ENCODE measurements at regions not wholly inside any gene's neighbourhood (a gene's known extent, or its start where the extent isn't known, plus 50 kb on each side); places are given as distances from the start of the nearest gene placed in this dataset.

- DNase-seq, result no peak
Observed at GRCh38 chr15:36313736-36314280, 265.6 kb upstream of the CDIN1 start.

- DNase-seq, result no peak
Observed at GRCh38 chr15:36315649-36316048, 263.8 kb upstream of the CDIN1 start.

GRCh38 chr15:36323615-36324014 is 255.8 kb upstream of the CDIN1 start:
- DNase-seq, result no peak

- no peak for DNase-seq
Observed at GRCh38 chr15:36325206-36325605, 254.2 kb upstream of the CDIN1 start.

DNA sequence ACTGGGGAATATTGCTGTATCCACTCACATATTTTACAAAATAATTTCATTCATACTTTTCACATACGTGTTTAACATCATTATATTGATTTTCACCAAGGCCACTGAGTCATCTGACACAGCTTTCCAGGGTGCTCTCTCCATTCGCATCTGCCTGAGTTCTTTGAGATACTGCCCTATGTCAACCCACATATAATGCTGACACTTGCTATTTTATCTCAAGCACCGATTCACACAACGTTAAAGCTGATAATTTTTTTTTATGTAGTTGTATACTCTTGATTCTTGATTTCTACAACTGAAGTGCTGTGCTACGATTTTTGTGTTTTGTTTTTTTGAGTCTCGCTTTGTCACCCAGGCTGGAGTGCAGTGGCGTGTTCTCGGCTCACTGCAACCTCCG is 249.8 kb upstream of the CDIN1 start:
- no peak for DNase-seq

GRCh38 chr15:36330598-36330997 is 248.8 kb upstream of the CDIN1 start:
- no peak for DNase-seq

DNA sequence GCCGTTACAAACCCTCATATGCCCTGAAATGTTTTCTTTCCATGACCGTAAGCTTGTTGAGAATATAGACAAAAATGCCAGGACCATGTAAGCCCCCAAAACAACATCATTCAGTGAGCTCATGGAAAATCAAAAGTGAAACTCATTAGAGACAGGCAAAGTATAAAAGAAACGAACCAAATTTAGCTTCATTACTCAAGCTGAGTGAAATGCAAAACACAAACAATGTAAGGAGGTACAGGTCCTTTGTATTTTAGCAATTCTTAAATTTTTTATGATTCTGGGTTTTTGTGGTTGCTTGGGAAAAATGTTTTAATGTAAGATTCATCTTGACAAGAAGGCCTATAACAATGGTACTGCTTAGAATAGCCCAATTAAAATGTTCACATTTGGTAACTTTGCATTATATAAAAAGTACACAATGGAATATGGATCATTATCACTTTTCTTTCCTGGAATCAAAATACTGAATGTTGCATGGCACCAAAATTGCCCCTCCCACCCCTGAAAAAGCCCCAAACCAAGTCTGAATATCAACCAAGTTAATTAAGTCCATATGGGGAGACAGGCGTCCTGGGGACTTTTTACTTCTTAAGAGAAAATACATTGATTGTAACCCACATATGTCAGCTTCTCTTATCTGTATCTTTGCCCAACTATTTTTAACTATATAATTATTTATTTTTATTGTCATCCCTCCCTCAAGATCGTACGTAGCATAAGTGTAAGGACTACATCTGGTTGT is 247.7 kb upstream of the CDIN1 start:
- DNase-seq, result no peak

DNA sequence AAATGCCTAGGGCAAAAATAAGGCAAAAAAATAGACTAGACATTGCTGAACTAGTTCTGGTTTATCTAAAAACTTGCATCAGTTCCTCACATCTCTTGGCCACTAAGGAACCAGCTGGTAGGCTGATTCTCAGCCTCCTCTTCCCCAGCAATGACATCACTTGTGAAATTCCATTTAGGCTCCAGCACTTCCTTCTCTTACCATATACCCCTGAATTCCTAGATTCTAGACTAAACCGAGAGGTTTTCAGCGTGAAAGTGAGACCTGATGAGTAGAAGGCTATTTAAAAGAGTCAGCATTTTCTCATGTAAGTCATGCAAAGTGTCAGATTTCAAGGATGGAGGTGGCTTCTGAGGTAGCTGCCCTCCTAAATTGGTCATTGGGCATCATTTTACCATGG is 247.1 kb upstream of the CDIN1 start:
- no peak for DNase-seq

GRCh38 chr15:36332896-36333295 is 246.5 kb upstream of the CDIN1 start:
- no peak for DNase-seq

- no peak for DNase-seq
Observed at GRCh38 chr15:36334059-36334458, 245.4 kb upstream of the CDIN1 start.

DNA sequence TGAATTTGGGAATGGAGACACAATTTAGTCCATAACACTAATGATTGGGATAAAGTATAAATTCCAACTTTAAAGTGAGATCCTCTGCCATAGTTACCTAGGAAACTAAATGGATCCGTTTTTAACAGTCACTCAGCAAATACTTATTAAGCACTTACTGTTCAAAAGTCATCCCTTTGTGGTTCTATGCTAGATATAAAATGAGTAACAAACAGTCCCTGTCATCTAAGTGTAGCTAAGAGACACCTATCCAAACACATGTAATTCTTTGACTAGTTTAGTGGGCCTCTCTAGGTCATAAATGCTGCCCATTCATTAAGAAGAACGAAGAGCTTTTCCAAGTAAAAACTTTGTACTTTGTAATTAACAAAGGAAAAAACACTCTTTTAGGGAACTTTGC is 244.2 kb upstream of the CDIN1 start:
- no peak for DNase-seq

DNA sequence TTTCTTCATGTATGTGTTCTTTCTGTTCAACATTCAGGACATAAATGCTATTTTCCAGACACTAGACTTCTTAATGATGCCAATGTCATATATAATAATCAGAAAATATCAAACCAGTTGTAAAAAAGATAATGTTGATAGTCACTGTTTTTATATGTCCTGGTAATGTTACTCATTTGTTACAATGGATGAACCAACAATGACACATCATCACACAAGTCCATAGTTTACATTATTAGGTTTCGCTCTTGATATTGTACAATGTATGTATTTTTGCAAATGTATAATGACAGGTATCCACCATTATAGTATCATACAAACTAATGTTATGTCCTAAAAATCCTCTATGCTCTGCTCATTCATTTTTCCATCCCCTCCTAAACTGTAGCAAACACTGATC is 243.8 kb upstream of the CDIN1 start:
- no peak for DNase-seq

DNA sequence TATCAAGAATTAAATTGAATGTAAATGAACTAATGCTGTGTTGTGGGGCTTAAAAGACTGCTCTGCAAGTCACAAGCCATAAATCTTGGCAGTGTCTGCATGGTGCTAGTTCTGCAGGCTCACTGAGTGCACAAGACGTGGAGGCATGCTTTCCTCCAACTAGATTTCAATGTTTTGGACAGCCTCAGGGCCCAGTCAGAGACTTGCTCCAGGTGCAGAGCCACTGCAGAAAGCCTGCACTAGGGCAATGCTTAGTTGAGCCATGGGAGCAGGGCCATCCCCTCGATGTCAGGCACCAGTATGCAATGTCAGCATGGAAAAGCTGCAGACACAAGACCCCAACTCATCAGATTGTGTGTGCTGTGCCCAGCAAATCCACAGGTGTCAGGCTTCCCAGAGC is 234.5 kb upstream of the CDIN1 start:
- DNase-seq, result no peak

- DNase-seq, result no peak
Observed at GRCh38 chr15:36347272-36347858, 232.1 kb upstream of the CDIN1 start.

DNA sequence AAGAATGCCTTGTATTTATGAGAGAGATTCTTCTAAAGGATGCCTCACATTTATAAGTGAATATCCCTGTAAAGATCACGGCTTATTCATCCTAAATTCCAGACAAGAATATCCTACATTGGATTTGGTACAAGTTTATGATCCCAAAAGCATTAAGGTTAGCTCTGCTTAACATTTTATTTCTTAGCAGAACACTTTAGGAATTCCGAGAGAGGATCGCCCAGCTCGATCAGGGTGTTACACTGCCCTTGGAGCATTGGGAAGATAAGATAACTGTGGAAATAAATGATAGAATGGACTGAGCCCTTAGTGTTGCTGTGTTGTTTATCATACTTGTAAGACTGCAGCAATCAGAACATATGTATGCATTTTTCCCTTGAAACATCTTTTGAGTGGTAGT is 223.0 kb upstream of the CDIN1 start:
- DNase-seq, result no peak

- no peak for DNase-seq
Observed at GRCh38 chr15:36356978-36357601, 222.3 kb upstream of the CDIN1 start.

GRCh38 chr15:36358094-36358493 is 221.3 kb upstream of the CDIN1 start:
- DNase-seq, result no peak

GRCh38 chr15:36358523-36358922 is 220.9 kb upstream of the CDIN1 start:
- DNase-seq, result no peak

DNA sequence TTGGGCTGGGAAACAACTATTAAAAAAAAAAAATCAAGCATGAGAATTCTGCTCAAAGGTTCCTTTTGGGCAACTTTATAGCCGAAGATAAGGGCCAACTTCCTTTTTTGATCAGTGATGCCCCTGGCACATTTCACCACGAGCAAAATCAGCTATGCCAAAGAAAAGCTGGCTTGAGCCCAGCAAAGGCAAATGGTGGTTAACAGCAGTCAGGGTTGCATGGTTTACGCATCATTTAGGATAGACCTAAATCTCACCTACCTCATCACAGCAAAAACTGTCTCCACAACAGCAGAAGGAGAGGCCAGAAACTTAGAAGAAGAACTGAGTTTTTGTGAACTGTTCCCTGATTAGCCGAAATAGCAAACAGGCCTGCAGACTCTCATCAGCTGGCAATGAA is 220.1 kb upstream of the CDIN1 start:
- DNase-seq, result no peak

DNA sequence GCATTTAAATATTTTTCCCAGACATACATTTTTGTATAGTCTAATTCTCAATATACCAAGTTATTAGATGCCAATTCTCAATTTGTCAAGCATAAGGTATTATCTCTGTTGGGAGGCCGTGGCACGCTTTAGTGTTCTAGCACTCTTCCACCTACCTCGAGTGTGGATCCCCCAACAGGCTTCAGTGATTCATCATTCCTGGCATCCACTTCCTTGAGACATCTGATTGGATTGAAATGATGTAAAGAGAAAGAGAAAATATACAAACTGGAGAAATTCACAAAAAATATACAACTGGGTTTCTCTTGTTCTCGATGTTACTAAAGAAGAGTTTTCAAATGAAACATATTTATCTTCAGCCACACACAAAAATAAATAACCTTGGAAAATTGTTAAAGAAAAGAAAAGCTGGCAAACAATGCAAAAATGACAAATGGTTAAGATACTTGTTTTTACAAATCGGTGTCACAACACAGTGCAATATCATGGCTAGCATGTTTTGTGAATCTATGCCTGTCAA is 218.0 kb upstream of the CDIN1 start:
- DNase-seq, result no peak

GRCh38 chr15:36362509-36362915 is 216.9 kb upstream of the CDIN1 start:
- no peak for DNase-seq

DNA sequence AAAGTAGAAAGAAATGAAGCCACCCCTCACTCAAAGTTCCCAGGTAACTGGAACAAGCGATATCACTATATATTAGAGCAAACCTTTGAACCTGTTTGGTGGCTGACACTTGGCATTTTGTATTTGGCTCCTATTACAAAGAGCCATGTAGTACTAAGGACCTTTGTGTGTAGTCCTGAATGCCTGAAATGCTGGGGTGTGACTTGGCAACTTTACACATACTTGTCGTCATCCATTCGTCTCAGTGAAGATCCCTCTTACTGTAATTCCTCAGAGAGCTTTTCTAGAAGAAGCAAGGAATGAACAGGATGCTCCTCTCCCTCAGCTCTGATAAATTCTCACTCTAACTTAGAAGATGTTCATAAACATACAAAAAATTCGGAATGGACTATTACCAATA is 216.1 kb upstream of the CDIN1 start:
- DNase-seq, result no peak

DNA sequence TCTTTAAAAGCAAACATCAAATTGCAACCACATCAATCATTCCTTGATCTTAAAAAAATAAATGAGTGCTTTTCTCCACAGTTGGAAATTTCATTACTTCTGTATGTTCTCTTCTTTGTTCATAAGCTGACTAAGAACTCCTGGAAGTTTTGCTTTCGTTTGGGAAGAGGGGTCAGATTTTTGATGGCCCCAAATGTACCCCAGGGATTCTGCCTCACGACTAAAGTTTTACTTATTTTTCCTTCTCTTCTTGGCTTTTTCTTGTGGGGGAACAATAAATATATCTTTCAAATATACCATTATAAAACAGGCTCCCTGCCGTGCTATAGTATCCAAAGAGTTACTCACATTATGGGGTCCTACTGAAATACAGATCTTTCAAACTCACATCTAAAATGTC is 215.0 kb upstream of the CDIN1 start:
- DNase-seq, result no peak

DNA sequence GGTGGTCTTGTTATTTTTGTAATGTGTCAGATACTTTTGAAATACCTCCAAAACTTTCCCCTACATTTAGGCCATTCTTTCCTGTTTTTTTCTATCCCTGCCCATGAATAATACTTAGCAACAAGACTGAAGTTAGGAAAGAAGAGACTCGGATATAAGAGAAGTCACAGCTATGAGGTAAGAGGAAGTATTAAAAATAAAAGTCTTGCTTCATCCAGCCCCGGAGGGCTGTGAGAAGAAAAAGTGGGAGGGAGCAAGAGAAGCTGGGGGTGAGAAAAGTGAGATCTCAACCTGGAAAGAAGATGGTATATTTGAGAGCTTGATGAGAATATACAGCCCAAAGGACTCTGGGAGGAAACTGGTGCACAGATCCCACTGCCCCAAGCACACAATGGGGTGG is 213.5 kb upstream of the CDIN1 start:
- no peak for DNase-seq

Data from NCI-H2171 treated with DMSO at 0.1 percent for 48 hours (cell line).